IPS DF 4.7 (cell line): ENCODE measurements at regions not wholly inside any gene's neighbourhood (a gene's known extent, or its start where the extent isn't known, plus 50 kb on each side); places are given as distances from the start of the nearest gene placed in this dataset.

Source experiments
- DNase-seq: peaks from one replicate; pipeline ENCODE4 v3.0.0-alpha.2; 2013; ENCODE audit warnings: low spot score; ENCODE audit errors: extremely low read depth

DNA sequence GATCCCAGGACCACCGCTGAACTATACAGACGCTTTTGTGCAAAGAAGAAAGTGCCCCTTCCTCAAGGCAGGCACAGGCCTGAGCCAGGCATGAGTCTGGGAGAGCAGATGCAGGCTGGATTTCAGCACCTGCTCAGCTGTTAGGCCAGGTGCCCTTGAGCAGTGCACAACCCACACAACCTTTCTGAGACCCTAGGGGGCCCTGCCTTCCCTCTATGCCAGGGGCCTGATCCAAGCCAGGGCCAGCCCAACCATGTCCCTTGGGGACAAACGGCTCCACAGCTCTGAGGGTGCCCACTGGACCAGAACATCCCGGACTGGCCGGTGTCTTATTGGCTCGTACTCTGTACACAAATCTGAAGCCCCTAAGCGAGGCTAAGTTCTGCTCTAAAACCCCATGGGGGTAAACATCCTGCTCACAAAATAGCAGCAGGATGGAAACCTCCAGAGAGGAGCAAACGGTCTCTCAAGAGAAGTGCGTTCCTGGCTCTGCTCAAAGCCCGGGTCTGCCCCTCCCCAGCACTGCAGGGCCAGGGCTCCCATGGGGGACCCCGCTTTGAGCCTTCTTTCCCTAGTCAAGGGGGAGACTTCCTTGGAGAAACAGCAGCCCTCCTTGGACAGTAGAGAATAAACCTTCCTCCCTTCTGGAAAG is 275.1 kb downstream of the NPHP4 start:
- DNase-seq: no peak

DNA sequence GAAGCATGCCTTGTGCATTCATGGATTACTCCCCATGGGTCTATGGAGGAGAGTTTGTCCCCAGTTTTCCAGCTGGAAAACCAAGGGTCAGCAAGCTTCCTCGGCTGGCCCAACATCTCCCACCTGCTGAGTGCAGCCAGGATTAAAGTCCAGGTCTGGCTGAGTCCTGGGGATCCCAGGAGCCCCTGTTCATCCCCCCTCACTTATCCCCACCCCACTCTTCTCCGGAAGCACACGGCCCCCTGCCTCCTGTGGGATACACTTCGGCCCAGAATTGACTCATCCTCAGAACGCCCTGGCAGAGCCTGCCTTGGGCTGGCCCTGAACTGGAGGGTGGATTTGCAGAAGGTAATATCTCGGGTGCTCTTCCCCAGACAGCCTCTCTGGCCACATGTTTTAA is 276.1 kb downstream of the NPHP4 start:
- no peak for DNase-seq

DNA sequence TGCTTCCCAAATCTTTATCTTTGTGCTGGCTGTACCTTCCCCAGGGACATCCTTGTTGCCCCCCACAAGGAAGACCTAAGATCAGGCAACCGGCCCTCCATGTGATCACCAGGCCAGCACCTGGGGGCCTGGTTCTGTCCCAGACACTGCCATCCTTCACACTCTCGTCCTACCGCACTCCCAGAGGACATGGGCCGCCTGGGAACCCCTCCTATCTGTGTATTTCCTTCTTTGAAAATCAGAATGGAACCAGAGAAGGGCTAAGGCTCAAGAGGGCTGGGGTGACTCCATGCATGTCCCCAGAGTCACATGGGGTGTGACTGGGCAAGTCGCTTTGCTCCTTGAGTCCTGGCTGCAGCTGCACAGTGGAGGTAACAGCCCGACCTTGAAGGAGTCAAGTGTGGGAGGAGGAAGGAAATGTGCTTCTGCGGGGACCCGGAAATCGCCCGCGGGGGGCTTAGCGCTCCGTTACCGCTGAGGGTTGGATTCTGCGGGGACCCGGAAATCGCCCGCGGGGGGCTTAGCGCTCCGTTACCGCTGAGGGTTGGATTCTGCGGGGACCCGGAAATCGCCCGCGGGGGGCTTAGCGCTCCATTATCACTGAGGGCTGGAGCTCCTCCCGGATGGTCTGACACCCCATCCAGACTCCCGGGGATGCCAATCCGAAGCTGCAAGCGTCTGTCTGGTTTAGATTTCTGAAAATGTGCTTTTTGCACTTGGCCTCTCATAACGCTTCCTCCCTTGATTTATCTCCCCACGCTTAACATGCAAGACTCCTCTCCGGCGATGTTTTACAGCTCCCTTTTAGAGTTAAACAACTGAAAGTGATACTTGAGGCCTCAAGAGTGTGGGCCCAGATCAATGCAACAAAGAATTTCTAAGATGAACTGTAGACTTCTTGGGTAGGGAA is 278.9 kb downstream of the NPHP4 start:
- DNase-seq: no peak

DNA sequence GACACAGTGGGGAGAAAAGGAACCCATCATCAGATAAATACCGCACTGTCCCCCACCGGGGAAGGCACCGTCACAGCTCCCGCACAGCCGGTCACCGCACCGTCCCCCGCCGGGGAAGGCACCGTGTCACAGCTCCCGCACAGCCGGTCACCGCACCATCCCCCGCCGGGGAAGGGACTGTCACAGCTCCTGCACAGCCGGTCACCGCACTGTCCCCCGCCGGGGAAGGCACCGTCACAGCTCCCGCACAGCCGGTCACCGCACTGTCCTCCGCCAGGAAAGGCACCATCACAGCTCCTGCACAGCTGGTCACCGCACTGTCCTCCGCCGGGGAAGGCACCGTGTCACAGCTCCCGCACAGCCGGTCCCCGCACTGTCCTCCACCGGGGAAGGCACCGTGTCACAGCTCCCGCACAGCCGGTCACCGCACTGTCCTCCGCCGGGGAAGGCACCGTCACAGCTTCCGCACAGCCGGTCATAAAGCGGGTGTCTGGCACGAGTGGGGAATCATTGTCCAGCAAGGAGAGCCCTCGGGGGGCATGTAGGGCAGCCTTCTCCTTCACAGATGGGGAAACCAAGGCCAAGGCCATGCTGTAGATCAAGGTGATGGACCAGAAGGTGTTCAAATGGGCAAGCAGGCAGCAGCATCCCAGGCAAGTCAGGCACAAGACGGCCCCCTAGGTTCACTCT is 280.1 kb downstream of the NPHP4 start:
- no peak for DNase-seq

DNA sequence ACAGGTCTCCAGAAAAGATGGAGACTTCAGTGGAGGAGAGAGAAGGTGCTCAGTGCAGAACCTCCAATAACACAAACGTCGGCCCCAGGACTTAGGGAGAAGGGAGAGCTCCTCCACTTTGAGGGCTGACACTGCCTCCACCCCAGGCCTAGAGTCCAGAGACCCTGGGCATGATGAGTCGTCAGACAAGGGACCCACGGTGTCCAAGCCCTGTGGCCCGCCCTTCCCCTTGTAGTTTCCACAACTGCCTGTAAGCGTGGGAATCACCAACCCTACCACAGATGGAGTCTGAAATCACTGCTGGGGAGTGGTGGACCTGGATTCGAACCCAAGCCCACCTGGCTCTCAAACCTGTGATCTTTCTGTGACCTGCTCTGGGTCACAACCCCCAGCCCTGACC is 281.1 kb downstream of the NPHP4 start:
- no peak for DNase-seq

DNA sequence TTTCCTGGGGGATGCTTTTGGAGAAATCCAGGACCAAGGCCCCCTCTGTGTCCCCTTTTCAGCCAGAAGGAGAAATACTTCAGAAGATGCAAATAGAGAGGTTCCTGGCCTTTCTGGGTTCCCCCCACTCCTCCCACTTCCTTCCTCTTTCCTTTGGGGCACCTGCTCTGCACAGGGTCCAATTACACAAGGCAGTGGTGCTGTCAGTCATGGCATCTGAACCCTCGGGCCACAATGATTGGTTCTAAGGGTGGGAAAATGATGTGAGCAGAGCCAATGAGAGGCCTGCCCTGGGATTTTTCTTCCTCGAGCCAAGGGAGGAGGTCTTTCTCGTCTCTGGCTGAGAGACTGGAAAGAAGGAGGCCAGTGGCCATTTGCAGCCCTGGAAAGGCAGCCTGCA is 282.2 kb downstream of the NPHP4 start:
- no peak for DNase-seq

DNA sequence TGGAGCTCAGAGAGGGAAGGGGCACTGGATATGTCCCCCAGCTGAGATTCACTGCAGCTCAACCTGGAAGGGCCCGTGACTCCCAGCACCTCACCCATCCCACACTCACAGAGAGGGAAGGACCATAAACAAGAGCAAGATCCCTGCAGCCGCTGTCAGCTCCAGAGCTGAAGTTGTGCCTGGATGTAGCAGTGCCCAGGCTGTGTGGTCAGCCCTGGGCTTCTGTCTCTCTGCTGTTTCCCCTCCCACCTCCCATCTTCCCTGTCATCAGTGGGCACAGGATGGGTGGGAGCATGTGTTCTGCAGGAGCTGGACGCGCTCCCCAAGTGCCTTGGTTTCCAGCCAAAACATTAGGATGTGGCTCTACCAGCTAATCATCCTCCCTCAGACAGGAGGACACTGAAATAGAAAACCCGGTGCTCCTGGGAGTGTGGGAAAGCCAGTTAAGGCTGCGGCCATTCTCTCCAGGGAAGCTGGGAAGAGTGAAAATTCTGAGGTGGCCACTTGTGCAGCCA is 282.7 kb downstream of the NPHP4 start:
- no peak for DNase-seq

DNA sequence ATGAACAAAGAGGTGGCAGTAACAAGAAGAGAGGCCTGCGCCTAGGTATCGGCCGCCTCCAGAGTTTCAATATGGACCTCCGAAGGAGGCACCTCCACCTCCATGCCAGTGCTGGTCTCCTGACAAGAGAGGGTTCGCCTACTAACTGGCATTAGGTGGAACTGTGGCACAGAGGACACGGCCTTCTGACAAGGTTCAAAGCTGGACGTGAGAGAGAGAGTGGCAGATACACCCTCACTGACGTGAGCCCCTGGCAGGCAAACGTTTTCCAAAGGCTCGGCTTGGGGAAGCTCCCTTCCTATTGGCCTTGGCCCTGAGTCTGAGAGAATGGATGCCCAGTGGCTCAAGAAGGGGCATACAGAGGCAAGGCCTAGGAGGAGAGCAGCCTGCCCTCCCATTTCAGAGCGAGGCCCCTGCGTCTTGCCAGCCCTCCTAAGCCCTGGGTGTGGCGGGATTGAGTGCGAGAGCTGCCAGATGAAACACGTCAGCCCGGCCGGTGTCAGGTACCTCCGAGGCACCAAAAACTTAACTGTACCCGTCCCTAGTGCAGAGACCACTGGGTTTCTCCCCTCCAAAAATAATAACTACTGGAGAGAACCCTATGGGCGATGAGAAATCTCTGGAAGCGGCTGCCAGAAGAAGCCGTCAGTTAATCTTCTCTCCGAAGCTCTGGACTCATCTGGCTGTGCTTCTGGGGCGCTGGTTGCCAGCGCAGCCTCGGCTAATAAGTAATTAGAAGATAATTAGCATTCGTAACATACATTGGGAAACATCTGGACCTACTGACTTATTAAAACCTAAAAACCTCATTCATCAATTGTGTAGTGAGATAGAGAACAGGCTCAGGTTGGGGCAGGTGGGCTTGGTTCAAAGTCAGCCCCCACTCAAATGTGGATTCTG is 283.6 kb downstream of the NPHP4 start:
- no peak for DNase-seq

DNA sequence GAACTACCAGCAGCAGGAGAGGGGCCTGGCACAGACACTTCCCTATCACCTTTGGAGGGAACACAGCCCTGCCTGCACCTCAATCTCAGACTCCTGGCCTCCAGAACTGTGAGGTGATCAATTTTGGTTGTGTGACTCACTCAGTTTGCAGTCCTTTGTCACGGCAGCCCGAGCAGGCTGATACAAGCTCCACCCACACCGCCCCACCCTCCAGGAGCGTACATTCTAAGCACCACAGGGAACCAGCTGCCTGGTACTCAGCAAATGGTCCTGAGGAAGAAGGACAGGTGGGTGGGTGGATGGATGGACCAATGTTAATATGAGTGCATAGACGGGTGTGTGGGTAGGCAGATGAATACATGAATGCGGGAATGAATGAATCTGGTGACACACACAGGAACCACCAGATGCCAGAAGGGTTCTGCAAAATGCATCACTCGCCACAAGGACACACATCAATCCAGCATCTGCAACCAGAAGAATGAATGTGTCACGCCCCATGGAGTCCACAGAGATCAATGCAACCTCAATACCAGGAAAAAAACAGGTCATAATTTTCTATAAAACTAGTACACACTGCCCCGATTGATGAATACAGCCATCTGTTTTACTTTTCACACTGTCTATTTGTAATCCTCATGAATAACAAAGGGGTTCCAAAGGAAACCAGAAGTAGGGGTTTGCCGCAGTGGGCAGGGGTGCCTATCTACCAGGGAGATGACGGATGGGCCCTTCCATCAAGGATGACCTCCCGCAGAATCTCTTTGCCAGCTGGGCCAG is 284.5 kb downstream of the NPHP4 start:
- DNase-seq: no peak

DNA sequence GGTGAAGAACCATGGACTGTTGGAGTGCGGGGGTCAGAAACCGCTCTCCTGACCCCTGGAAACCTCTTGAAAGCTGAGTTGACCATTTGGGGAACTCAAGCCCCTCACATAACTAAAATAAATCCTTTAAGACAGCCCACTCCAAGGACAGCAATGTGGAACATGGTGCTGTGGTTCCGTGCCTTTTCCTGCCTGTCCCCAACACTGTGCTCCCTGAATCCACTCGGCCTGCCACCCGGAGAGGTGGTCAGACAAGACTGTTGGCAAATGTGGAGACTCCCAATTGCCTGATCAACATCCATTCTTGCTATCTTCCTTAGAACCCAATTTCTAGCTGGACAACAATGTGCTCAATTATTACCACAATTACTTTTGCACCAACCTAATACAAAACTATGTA is 286.0 kb downstream of the NPHP4 start:
- no peak for DNase-seq

DNA sequence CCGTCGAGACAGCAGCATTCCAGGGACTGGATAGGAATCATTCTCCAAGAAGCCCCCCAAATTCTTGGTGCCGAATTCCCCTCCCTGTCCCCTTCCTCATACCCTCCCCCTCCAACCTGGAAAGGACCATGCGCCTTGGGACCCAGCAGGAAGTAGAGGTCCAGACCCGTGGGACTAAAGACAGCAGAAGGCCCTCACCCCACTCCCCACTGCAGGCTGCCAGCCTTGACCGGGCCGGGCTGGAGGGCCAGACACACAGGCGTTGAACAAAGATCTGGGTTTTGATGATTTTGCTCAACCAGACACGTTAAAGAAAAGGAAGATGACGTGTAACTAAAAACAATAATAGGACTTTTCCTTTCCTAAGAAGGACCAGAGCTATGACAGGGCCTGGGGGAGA is 286.5 kb downstream of the NPHP4 start:
- no peak for DNase-seq

DNA sequence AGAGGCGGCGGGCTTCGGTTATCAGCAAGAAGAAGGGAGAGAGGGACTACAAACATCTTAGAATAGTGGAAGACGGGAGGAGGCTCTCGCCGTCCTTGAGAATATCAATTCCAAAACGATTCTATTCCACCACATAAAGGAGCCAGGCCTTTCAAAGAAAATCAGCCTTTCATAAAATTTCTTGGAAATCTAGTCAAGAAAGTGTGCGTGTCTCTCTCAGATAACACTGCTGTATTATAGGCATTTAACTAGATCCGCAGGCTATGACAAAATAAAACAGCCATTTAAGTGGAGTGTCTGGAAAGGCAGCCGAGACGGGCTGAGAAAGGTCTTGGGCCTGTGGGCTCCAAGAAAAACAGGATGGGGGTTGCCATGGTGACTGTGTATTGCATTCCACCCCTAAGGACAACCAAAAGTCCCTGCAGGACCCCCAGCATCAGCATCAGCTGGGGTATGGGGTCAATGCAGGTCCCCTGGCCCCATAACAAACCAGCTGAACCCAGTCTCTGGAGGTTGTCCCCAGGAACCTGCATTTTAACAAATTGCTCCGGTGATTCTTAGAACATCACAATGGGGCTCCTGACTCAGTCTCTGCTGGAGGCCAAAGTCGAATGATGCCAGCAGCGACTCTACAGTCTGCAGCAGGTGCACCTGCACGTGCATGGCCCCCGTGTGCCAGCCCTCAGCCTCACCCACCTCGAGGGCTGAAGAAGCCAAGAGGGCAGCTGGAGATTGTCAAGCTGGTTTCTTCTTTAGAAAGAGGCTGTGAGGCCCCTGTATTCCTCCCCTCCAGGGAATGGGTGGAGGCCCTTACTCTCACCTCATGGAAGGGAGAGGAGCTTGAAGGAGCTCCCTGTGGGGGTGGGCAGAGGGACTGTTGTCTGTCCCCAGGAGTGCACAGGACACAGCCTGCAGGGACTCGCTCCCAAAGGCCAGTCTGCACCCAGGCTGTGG is 287.4 kb downstream of the NPHP4 start:
- no peak for DNase-seq

DNA sequence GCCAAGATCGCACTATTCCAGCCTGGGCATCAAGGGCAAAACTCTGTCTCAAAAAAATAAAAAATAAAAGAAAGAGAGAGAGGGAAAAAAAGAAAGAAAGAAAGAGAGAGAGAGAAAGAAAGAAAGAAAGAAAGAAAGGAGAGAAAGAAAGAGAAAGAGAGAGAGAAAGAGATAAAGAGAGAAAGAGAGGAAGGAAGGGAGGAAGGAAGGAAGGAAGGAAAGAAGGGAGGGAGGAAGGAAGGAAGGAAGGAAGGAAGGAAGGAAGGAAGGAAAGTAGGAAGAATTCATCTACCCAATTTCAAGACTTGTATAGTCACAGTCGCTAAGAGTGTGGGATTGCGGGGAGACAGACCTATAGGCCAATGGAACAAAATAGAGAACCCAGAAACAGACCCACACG is 290.6 kb downstream of the NPHP4 start:
- DNase-seq: no peak

DNA sequence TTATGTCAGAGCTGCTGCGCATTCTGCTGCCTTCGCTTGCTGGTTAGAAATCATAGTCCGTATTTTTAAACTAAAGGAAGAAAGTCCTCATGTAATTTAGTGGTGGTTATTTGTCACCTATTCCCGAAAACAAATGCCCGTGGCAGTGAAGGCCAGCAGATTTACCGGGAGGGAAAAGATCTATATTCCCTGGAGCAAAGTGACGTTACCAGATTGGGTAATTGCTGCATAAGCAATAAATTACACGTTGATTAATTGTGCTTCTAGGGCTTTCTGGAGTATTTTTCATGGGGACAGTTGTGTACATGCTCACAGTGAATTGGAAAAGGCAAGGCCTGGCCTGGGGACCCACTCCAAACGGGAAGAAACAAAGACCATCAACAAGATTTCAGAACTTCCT is 298.7 kb downstream of the NPHP4 start:
- DNase-seq: no peak

DNA sequence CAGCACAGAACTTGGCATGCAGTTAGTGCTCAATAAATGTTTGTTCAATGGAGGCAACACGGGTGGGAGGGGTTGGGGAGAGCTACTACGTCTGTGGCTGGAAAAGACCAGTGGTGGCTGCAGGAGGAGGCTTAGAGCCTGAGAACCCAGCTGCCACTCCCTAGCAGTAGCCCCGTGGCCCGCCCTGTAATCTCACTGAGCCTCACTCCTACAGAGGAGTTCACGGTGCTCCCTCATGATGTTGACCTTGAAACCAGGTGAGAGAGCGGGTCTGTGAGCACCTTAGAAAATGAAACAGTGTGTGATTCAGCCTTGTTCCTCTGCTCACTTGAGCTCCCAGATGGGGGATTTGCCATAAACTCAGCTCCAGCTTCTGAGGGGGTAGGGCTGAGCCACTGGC is 299.6 kb downstream of the NPHP4 start:
- DNase-seq: no peak

DNA sequence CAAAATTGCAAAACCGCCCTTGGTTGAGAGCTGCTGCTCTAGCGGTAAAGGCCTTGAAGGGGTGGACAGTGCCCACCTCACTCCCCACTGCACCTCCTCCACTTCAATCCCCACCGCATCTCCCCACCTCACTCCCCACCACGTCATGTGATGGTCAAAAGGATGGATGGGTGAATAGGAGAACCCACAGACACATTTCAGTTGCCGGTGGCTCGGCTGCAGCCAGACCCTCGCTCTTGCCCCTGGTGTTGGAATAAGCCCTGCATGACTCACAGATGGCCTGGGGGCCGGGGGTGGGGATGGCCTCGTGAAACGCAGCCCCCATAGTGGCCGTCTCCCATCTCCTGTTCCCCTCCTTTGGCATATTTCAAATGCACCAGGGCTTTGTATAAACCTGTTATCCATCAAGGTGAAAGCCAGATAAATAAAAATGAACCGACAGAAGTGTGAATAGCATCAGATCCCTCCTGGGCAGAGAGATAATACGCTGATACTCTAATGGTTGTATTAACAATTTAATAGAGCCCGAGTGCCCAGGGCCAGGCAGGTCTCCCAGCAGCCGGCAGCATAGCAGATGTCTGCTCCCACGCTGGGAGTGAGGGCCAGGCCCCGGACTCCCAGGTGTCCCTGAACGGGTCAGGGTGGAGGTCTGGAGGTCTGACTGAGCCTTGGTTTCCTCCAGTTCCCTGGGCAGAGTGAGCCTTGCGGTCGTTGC is 300.3 kb downstream of the NPHP4 start:
- no peak for DNase-seq

DNA sequence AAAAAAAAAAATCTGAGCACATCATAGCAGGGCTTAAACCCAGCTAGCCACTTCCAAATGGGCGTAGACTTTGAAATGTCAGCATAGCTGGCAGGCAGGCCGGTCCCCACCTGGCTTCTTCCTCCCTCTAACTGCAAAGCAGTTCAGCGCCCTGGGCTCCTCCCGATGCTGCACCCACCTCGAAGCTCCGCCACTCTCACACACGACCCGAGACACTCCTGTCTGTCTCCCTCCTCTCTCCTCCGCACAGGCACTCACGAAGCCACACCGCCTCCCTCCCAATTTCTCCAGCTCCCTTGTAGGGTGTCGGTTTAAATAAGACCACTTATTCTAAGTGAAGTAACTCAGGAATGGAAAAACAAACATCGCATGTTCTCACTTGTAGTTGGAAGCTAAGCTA is 301.3 kb downstream of the NPHP4 start:
- no peak for DNase-seq

DNA sequence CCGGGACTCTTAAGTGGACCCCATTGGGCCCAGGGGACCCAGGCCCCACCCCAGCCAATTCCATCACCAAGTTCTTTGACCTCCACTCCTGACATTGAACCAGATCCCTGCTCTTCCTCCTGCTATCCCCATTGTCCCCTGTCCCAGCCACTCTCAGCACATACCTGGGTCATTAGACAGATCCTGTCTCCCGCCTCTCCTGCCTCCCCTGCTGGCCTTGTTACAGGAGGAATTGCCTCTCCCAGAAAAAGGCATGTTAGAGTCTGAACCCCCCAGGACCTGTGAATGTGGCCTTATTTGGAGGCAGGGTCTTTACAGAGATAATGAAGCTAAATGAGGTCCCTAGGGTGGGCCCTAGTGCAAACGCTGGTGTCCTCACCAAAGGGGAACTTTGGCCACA is 301.9 kb downstream of the NPHP4 start:
- no peak for DNase-seq
